ENCODE measurements at regions not wholly inside any gene's neighbourhood (a gene's known extent, or its start where the extent isn't known, plus 50 kb on each side); places are given as distances from the start of the nearest gene placed in this dataset.
"Not testable (repeated sequence)": the region's sequence is repeated elsewhere in the genome, so short reads cannot be mapped to it uniquely, and the experiment has no call there.

- Mint-ChIP-seq H3K36me3 (ENCODE audit: low read depth) (no peaks in the 10 kb centered on the region), H3K4me1 (ENCODE audit: low read depth) (peaks cover 4% of the 10 kb centered on the region), H3K27me3 (ENCODE audit: low read depth) (no peaks in the 10 kb centered on the region), H3K27ac (no peak overlapping the region), H3K4me3 (no peak overlapping the region), H3K9me3 (no peaks in the 10 kb centered on the region)
These were observed 143.7 kb downstream of the TENT5A start for GRCh38 chr6:81608776-81609175.

- no peak overlapping the region for H3K4me3 Mint-ChIP-seq
- H3K36me3 Mint-ChIP-seq (ENCODE audit: low read depth): no peaks in the 10 kb centered on the region
- no peak overlapping the region for H3K27ac Mint-ChIP-seq
- H3K27me3 Mint-ChIP-seq (ENCODE audit: low read depth): no peaks in the 10 kb centered on the region
- no peaks in the 10 kb centered on the region for H3K4me1 Mint-ChIP-seq (ENCODE audit: low read depth)
- no peaks in the 10 kb centered on the region for H3K9me3 Mint-ChIP-seq
These were observed 145.5 kb downstream of the TENT5A start for GRCh38 chr6:81606965-81607381.

DNA sequence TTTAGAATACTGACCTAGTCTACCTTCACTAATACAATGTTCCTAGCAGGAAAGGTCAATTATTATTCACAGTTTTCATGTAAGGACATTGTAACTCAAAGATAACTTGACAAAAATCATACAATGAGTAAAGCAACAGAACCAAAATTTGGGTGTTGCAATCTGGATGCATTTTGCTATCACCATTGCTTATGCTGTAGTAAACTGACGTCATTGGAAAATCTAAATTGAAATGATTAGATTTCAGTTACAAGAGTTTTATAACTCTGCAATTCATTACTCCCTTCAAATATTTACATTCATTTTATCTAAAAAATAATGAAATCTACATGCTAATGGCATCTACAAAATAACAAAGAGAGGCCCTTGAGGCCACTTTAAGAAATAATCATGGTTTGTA lies 147.0 kb downstream of the TENT5A start:
- H3K9me3 Mint-ChIP-seq: no peaks in the 10 kb centered on the region
- no peak overlapping the region for H3K27ac Mint-ChIP-seq
- H3K36me3 Mint-ChIP-seq (ENCODE audit: low read depth): no peaks in the 10 kb centered on the region
- H3K4me3 Mint-ChIP-seq: no peak overlapping the region
- H3K27me3 Mint-ChIP-seq (ENCODE audit: low read depth): no peaks in the 10 kb centered on the region
- no peaks in the 10 kb centered on the region for H3K4me1 Mint-ChIP-seq (ENCODE audit: low read depth)

GRCh38 chr6:81601918-81602317 lies 150.6 kb downstream of the TENT5A start:
- Mint-ChIP-seq H3K4me1 (ENCODE audit: low read depth) (no peaks in the 10 kb centered on the region), H3K27me3 (ENCODE audit: low read depth) (no peaks in the 10 kb centered on the region), H3K4me3 (no peak overlapping the region), H3K36me3 (ENCODE audit: low read depth) (no peaks in the 10 kb centered on the region), H3K27ac (no peak overlapping the region), H3K9me3 (no peaks in the 10 kb centered on the region)

- not testable (repeated sequence) for H3K27me3 Mint-ChIP-seq (ENCODE audit: low read depth); H3K27ac Mint-ChIP-seq; H3K36me3 Mint-ChIP-seq (ENCODE audit: low read depth); H3K4me1 Mint-ChIP-seq (ENCODE audit: low read depth); H3K9me3 Mint-ChIP-seq; H3K4me3 Mint-ChIP-seq
These were observed 152.0 kb downstream of the TENT5A start for GRCh38 chr6:81600488-81600887.

DNA sequence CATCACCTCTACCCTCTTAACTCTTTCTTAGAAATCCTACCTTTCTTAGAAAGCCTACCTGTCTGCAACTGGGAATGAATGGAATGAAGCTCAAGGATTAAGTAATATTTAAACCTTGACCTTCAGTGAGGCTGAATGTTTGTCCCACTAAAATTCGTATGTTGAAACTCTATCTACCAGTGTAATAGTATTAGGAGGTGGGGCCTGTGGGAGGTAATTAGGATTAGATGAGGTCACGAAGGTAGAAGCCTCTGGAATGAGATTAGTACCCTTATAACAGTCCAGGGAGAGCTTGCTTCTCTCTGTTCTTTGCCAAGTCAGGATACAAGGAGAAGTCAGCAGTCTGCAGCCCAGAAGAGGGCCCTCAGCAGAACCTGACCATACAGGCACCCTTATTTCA lies 158.0 kb downstream of the TENT5A start:
- Mint-ChIP-seq H3K27ac (no peak overlapping the region), H3K36me3 (ENCODE audit: low read depth) (no peaks in the 10 kb centered on the region), H3K9me3 (no peaks in the 10 kb centered on the region), H3K27me3 (ENCODE audit: low read depth) (no peaks in the 10 kb centered on the region), H3K4me3 (no peak overlapping the region), H3K4me1 (ENCODE audit: low read depth) (no peaks in the 10 kb centered on the region)

DNA sequence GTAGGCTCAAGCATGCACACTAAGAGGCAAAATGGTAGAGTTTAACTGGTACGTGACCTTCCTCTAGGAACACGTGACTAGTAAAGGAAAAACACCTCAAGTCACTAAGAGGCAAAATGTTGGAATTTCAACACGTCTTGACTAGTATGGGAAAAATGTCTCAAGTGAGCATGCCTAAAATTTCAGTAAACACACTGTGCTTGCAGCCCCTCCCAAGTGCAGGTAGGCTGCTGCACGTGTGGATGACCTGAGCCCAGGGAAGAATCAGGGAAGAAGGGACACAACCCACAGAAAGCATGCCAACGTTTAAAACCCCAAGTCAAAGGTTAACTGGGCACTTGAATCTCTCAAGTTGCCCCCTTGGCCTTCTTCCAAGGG lies 162.2 kb downstream of the TENT5A start:
- Mint-ChIP-seq H3K36me3 (ENCODE audit: low read depth) (no peaks in the 10 kb centered on the region), H3K4me1 (ENCODE audit: low read depth) (no peaks in the 10 kb centered on the region), H3K27ac (no peak overlapping the region), H3K9me3 (peaks cover 4% of the 10 kb centered on the region), H3K27me3 (ENCODE audit: low read depth) (no peaks in the 10 kb centered on the region), H3K4me3 (no peak overlapping the region)

DNA sequence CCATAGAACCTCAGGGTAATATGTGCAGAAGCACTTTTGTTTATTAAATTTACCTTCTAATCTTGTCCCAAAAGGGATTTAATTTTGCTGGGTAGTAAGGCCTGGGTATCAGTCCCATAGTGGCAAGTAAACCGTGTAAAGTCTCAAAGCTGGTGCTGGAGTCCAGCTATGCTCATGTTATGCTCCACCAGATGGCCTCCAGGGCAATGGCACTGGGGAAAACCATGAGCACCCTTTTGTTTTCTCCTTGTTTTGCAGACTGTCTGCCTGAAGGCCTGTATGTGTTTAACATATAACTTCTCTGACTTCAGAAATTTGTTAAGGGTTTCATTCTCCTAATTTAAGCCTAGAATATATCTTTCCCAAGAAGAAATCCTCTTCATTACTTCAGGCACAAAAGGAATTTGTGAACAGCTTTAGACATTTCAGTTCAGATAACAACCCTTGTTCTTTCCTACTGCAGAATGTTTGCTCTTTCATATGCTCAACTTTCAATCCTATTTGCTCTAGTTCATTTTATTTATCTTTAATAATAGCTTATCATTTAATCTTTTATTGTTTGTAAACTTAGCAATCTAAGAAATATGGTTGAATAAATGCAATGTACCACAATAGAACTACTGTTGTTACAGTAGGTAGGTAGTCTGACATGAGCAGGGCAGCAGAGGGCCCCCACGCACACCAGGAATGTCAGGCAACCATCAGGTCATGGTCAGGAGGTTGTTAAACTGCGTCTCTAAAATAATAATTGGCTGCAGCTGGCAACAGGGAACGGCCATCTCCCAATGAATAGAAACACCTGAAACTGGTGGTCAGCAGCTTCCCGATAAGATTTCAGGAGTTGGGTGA lies 162.8 kb downstream of the TENT5A start:
- H3K9me3 Mint-ChIP-seq: peaks cover 6% of the 10 kb centered on the region
- H3K27ac Mint-ChIP-seq: no peak overlapping the region
- H3K36me3 Mint-ChIP-seq (ENCODE audit: low read depth): no peaks in the 10 kb centered on the region
- H3K4me1 Mint-ChIP-seq (ENCODE audit: low read depth): no peaks in the 10 kb centered on the region
- no peak overlapping the region for H3K4me3 Mint-ChIP-seq
- H3K27me3 Mint-ChIP-seq (ENCODE audit: low read depth): no peaks in the 10 kb centered on the region

- not testable (repeated sequence) for H3K27ac Mint-ChIP-seq; H3K4me3 Mint-ChIP-seq; H3K4me1 Mint-ChIP-seq (ENCODE audit: low read depth); H3K27me3 Mint-ChIP-seq (ENCODE audit: low read depth); H3K36me3 Mint-ChIP-seq (ENCODE audit: low read depth); H3K9me3 Mint-ChIP-seq
These were observed 166.8 kb downstream of the TENT5A start for GRCh38 chr6:81585686-81586085.

DNA sequence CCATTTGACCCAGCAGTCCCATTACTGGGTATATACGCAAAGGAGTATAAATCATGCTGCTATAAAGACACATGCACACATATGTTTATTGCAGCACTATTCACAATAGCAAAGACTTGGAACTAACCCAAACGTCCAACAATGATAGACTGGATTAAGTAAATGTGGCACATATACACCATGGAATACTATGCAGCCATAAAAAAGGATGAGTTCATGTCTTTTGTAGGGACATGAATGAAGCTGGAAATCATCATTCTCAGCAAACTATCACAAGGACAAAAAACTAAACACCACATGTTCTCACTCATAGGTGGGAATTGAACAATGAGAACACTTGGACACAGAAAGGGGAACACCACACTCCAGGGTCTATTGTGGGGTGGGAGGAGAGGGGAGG lies 168.3 kb downstream of the TENT5A start:
- not testable (repeated sequence) for H3K4me1 Mint-ChIP-seq (ENCODE audit: low read depth); H3K27ac Mint-ChIP-seq; H3K36me3 Mint-ChIP-seq (ENCODE audit: low read depth); H3K27me3 Mint-ChIP-seq (ENCODE audit: low read depth); H3K4me3 Mint-ChIP-seq
- H3K9me3 Mint-ChIP-seq: peaks cover 14% of the 10 kb centered on the region

DNA sequence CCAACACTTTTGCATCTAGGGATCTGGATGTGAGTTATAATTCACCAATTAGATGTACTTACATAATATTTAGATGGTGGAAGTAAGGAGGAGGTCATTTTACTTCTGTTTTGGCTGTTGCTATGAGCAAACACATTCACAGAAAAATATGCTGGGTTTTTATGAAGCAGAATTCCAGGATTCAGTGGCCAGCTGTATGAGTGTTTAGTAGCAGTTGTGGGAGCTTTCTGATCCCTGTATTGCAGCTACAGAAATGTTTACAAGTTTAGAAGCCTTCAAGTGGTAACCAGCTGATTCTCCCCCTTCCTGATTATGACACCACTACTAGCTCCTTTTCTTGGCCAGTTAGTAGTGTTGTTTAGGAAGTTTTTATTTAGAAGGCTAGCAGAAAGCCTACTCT lies 177.0 kb downstream of the TENT5A start:
- Mint-ChIP-seq H3K27me3 (ENCODE audit: low read depth) (no peaks in the 10 kb centered on the region), H3K36me3 (ENCODE audit: low read depth) (no peaks in the 10 kb centered on the region), H3K27ac (no peak overlapping the region), H3K4me1 (ENCODE audit: low read depth) (no peaks in the 10 kb centered on the region), H3K9me3 (peaks cover 6% of the 10 kb centered on the region), H3K4me3 (no peak overlapping the region)

DNA sequence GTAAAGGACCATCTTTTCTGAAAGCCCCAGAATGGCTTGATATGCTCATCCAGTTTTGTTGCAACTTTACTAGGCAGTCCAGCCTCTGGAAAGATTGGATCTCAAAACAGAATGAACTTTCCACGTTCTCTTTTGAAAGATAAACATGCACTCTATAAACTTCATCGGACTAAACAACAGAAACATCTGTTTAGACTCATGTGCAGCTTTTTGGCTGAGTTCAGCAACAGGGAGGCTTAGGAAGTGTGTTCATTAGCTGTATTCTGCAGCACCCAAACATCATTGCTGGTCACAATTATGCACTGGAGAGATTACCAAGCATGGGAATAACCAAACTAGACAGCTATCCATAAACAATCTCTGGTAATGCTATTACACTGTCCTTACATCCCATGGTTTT lies 180.5 kb downstream of the TENT5A start:
- Mint-ChIP-seq H3K4me1 (ENCODE audit: low read depth) (no peaks in the 10 kb centered on the region), H3K27ac (no peak overlapping the region), H3K4me3 (no peak overlapping the region), H3K9me3 (no peaks in the 10 kb centered on the region), H3K27me3 (ENCODE audit: low read depth) (no peaks in the 10 kb centered on the region), H3K36me3 (ENCODE audit: low read depth) (no peaks in the 10 kb centered on the region)

DNA sequence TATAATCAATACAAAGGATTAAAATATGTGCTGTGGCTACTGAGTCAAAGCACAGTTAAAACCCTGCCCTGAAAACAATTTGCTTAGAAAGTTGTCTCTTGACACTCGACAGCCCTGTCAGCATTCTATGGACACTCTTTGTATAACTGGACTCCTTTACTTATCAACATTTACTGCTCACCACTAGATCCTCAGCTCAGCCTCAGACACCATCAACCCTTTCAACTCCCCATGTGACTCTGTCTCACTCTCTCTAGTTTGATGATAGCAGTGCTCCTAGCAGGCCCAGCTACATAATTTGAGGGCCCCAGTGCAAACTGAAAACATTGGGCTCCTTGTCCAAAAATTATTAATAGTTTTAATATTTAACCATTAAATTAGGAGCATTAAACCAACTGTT lies 181.8 kb downstream of the TENT5A start:
- H3K36me3 Mint-ChIP-seq (ENCODE audit: low read depth): no peaks in the 10 kb centered on the region
- H3K9me3 Mint-ChIP-seq: no peaks in the 10 kb centered on the region

GRCh38 chr6:81568973-81569372 lies 183.5 kb downstream of the TENT5A start:
- no peak overlapping the region for H3K4me3 Mint-ChIP-seq
- no peaks in the 10 kb centered on the region for H3K36me3 Mint-ChIP-seq (ENCODE audit: low read depth)
- H3K27me3 Mint-ChIP-seq (ENCODE audit: low read depth): no peaks in the 10 kb centered on the region
- H3K27ac Mint-ChIP-seq: no peak overlapping the region
- H3K9me3 Mint-ChIP-seq: no peaks in the 10 kb centered on the region
- no peaks in the 10 kb centered on the region for H3K4me1 Mint-ChIP-seq (ENCODE audit: low read depth)

More for the DNA sequence above, 181.8 kb downstream of the TENT5A start:
- no peaks in the 10 kb centered on the region for H3K27me3 Mint-ChIP-seq (ENCODE audit: low read depth)
- H3K4me3 Mint-ChIP-seq: no peak overlapping the region
- no peak overlapping the region for H3K27ac Mint-ChIP-seq
- no peaks in the 10 kb centered on the region for H3K4me1 Mint-ChIP-seq (ENCODE audit: low read depth)

GRCh38 chr6:81565071-81565470 lies 187.4 kb downstream of the TENT5A start:
- Mint-ChIP-seq H3K36me3 (ENCODE audit: low read depth) (no peaks in the 10 kb centered on the region), H3K27me3 (ENCODE audit: low read depth) (no peaks in the 10 kb centered on the region), H3K4me1 (ENCODE audit: low read depth) (no peaks in the 10 kb centered on the region), H3K4me3 (no peak overlapping the region), H3K27ac (no peak overlapping the region), H3K9me3 (no peaks in the 10 kb centered on the region)

All from T-helper 1 cell treated with Interleukin-12 subunit alpha and Interleukin-12 subunit beta and Interleukin-4 antibody, amounts not matched to agents 30 μg/mL and 1 μg/mL, for 36 hours (primary cell).